ENCODE measurements at regions not wholly inside any gene's neighbourhood (a gene's known extent, or its start where the extent isn't known, plus 50 kb on each side); places are given as distances from the start of the nearest gene placed in this dataset.

DNA sequence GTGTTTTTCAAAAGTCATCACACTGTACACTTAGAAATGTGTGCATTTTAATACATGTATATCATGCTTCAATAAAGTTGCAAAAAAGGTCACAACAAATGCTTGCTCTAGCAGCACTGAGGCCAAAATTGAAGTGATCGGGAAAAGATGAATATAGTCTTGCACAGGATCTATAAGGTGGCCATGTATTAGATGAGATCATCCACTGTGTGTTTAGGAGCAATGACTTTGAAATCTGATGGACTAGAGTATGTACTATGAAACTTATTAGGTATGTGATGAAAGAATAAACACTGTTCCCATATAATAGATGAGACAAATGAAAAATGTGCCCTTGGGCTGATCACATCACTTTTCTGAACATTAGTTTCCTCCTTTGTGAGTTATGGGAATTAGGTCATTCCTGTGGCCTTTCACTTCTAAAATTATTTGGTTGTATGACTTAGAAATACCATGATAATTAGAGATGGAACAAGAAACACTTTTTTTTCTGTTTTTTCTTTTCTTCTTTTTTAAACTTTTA is 984.6 kb downstream of the ADGRL2 start:
- Histone ChIP-seq H4K20me1 (ENCODE audit: control insufficient read depth, insufficient read depth, low read depth, low read length) (no peaks in the 10 kb centered on the region), H3K9me3 (ENCODE audit: control insufficient read depth, insufficient read depth, low read length) (peaks cover 4% of the 10 kb centered on the region; the same call in 1 of the 2 replicates), H3K4me3 (ENCODE audit: low read length) (no peak overlapping the region), H3K4me2 (ENCODE audit: low read length) (no peak overlapping the region), H3K9me2 (replicated peaks; ENCODE audit: control insufficient read depth, low read length) (no peaks in the 10 kb centered on the region), H3K27me3 (ENCODE audit: control insufficient read depth, low read length) (no peaks in the 10 kb centered on the region), H3K4me1 (ENCODE audit: control insufficient read depth, low read length) (no peaks in the 10 kb centered on the region), H3K36me3 (ENCODE audit: control insufficient read depth, low read length) (no peaks in the 10 kb centered on the region), H3K79me2 (ENCODE audit: control insufficient read depth, low read length) (no peaks in the 10 kb centered on the region), H3K27ac (ENCODE audit: low read depth, low read length) (no peak overlapping the region), H3F3A (ENCODE audit: control insufficient read depth, insufficient read depth) (no peaks in the 10 kb centered on the region)
- TF ChIP-seq, protein P1, sequence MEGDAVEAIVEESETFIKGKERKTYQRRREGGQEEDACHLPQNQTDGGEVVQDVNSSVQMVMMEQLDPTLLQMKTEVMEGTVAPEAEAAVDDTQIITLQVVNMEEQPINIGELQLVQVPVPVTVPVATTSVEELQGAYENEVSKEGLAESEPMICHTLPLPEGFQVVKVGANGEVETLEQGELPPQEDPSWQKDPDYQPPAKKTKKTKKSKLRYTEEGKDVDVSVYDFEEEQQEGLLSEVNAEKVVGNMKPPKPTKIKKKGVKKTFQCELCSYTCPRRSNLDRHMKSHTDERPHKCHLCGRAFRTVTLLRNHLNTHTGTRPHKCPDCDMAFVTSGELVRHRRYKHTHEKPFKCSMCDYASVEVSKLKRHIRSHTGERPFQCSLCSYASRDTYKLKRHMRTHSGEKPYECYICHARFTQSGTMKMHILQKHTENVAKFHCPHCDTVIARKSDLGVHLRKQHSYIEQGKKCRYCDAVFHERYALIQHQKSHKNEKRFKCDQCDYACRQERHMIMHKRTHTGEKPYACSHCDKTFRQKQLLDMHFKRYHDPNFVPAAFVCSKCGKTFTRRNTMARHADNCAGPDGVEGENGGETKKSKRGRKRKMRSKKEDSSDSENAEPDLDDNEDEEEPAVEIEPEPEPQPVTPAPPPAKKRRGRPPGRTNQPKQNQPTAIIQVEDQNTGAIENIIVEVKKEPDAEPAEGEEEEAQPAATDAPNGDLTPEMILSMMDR (IDR thresholded peaks at IDR 0.05; ENCODE audit: low read depth, low read length, poor library complexity, severe bottlenecking): no peak

DNA sequence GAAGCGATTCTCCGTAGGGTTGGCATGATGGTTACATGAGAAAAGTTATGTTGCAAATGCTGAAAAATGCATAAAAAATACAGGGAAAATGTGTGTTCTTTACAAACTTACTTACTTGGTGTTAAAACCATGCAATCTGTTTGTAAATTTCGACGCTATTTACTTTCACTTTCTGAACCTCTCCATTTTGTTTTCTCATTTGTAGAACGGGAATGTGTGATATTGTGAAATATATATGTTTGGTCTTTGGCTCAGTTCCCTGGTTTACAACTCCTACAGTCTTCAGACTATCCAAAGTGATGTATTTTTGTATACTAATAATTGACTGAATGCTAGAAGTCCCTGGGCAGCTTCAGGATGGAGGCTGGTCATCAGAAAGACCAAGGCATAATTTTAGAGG is 982.3 kb downstream of the ADGRL2 start:
- Histone ChIP-seq H3K79me2 (ENCODE audit: control insufficient read depth, low read length) (no peaks in the 10 kb centered on the region), H3K9me3 (ENCODE audit: control insufficient read depth, insufficient read depth, low read length) (no peaks in the 10 kb centered on the region), H3K4me1 (ENCODE audit: control insufficient read depth, low read length) (no peaks in the 10 kb centered on the region), H3K9me2 (replicated peaks; ENCODE audit: control insufficient read depth, low read length) (no peaks in the 10 kb centered on the region), H4K20me1 (ENCODE audit: control insufficient read depth, insufficient read depth, low read depth, low read length) (no peaks in the 10 kb centered on the region), H3K36me3 (ENCODE audit: control insufficient read depth, low read length) (no peaks in the 10 kb centered on the region), H3K4me2 (ENCODE audit: low read length) (no peak overlapping the region), H3K27me3 (ENCODE audit: control insufficient read depth, low read length) (no peaks in the 10 kb centered on the region), H3K27ac (ENCODE audit: low read depth, low read length) (no peak overlapping the region), H3F3A (ENCODE audit: control insufficient read depth, insufficient read depth) (no peaks in the 10 kb centered on the region), H3K4me3 (ENCODE audit: low read length) (no peak overlapping the region)
- TF ChIP-seq, protein P1 (IDR thresholded peaks at IDR 0.05; ENCODE audit: low read depth, low read length, poor library complexity, severe bottlenecking): no peak
- TF ChIP-seq EZH2phosphoT487 (IDR thresholded peaks at IDR 0.05; ENCODE audit: borderline replicate concordance, low read length): no peak

DNA sequence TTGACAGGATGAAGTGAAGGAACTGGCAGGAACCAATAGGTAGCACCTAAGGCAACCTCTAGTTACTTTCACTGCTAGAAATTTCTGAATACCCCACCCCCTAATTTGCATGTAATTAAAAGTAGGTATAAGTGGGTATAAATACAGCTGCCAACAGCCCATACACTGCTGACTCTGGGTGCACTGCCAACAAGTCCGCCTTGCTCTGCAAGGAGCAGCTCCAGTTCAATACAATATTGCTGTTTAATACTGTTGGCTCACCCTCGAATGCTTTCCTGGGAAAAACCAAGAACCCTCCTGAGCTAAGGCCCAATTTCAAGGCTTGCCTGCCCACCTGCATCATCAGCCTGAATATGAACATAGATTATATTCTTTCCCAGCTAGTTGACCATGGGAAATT is 981.9 kb downstream of the ADGRL2 start:
- H3K4me3 ChIP-seq (ENCODE audit: low read length): no peak overlapping the region

More for the DNA sequence above, 981.9 kb downstream of the ADGRL2 start:
- Histone ChIP-seq H3K9me3 (ENCODE audit: control insufficient read depth, insufficient read depth, low read length) (peaks cover 1% of the 10 kb centered on the region; the same call in 1 of the 2 replicates), H4K20me1 (ENCODE audit: control insufficient read depth, insufficient read depth, low read depth, low read length) (no peaks in the 10 kb centered on the region), H3F3A (ENCODE audit: control insufficient read depth, insufficient read depth) (no peaks in the 10 kb centered on the region), H3K79me2 (ENCODE audit: control insufficient read depth, low read length) (no peaks in the 10 kb centered on the region), H3K27ac (ENCODE audit: low read depth, low read length) (no peak overlapping the region), H3K4me1 (ENCODE audit: control insufficient read depth, low read length) (no peaks in the 10 kb centered on the region), H3K27me3 (ENCODE audit: control insufficient read depth, low read length) (no peaks in the 10 kb centered on the region), H3K9me2 (replicated peaks; ENCODE audit: control insufficient read depth, low read length) (no peaks in the 10 kb centered on the region), H3K36me3 (ENCODE audit: control insufficient read depth, low read length) (no peaks in the 10 kb centered on the region), H3K4me2 (ENCODE audit: low read length) (no peak overlapping the region)
- TF ChIP-seq, protein P1 (IDR thresholded peaks at IDR 0.05; ENCODE audit: low read depth, low read length, poor library complexity, severe bottlenecking): no peak
- no peak for TF ChIP-seq EZH2phosphoT487 (IDR thresholded peaks at IDR 0.05; ENCODE audit: borderline replicate concordance, low read length)
